HPDE6-E6E7 (cell line): ENCODE measurements at regions not wholly inside any gene's neighbourhood (a gene's known extent, or its start where the extent isn't known, plus 50 kb on each side); places are given as distances from the start of the nearest gene placed in this dataset.
"Not testable (repeated sequence)": the region's sequence is repeated elsewhere in the genome, so short reads cannot be mapped to it uniquely, and the experiment has no call there.

Experiments
- DNase-seq: peaks from one replicate; pipeline ENCODE4 v3.0.0; 2011; ENCODE audit warnings: missing footprints; ENCODE audit errors: extremely low spot score

- no peak for DNase-seq
These were observed 52.6 kb upstream of the AGA start for GRCh38 chr4:177494791-177495190.

- not testable (repeated sequence) for DNase-seq
These were observed 53.4 kb upstream of the AGA start for GRCh38 chr4:177495626-177496025.

- DNase-seq, result no peak
These were observed 57.3 kb upstream of the AGA start for GRCh38 chr4:177499537-177499936.

GRCh38 chr4:177505171-177505615, 63.0 kb upstream of the AGA start:
- DNase-seq, result no peak

GRCh38 chr4:177508662-177509061, 66.4 kb upstream of the AGA start:
- DNase-seq, result no peak

- no peak for DNase-seq
These were observed 67.0 kb upstream of the AGA start for GRCh38 chr4:177509226-177509745.

GRCh38 chr4:177511611-177512010, 69.4 kb upstream of the AGA start:
- DNase-seq, result peak; percentile 88

GRCh38 chr4:177512646-177513045, 70.4 kb upstream of the AGA start:
- no peak for DNase-seq

GRCh38 chr4:177517862-177518261, 75.6 kb upstream of the AGA start:
- no peak for DNase-seq

GRCh38 chr4:177519481-177520260, 77.4 kb upstream of the AGA start:
- DNase-seq, result no peak

GRCh38 chr4:177528620-177529019, 86.4 kb upstream of the AGA start:
- DNase-seq, result no peak

GRCh38 chr4:177530561-177530960, 88.3 kb upstream of the AGA start:
- no peak for DNase-seq

GRCh38 chr4:177532358-177532757, 90.1 kb upstream of the AGA start:
- no peak for DNase-seq

- not testable (repeated sequence) for DNase-seq
These were observed 92.6 kb upstream of the AGA start for GRCh38 chr4:177534841-177535240.

- DNase-seq, result peak; percentile 5
These were observed 104.5 kb upstream of the AGA start for GRCh38 chr4:177546745-177547144.

- DNase-seq, result no peak
These were observed 105.7 kb upstream of the AGA start for GRCh38 chr4:177547985-177548384.

GRCh38 chr4:177555007-177555574, 112.9 kb upstream of the AGA start:
- DNase-seq, result no peak

GRCh38 chr4:177557416-177557815, 115.2 kb upstream of the AGA start:
- DNase-seq, result no peak

- no peak for DNase-seq
These were observed 116.8 kb upstream of the AGA start for GRCh38 chr4:177558995-177559394.

- DNase-seq, result no peak
These were observed 119.9 kb upstream of the AGA start for GRCh38 chr4:177562163-177562562.

- no peak for DNase-seq
These were observed 120.6 kb upstream of the AGA start for GRCh38 chr4:177562859-177563258.

- no peak for DNase-seq
These were observed 124.5 kb upstream of the AGA start for GRCh38 chr4:177566691-177567090.

- DNase-seq, result no peak
These were observed 126.7 kb upstream of the AGA start for GRCh38 chr4:177568931-177569330.
